D721Med (cell line): ENCODE measurements at regions not wholly inside any gene's neighbourhood (a gene's known extent, or its start where the extent isn't known, plus 50 kb on each side); places are given as distances from the start of the nearest gene placed in this dataset.

Experiments
- DNase-seq: peaks from one replicate; pipeline ENCODE4 v3.0.0; 2011; ENCODE audit warnings: low spot score; ENCODE audit not compliant: insufficient read length
- FAIRE-seq: peaks from 2 replicates; lab custom pipeline; 2011; peaks lifted over from hg19 to GRCh38; lab: Jason Lieb, UNC
- TF ChIP-seq, protein P1 (sequence below): IDR thresholded peaks from 2 replicates; pipeline ENCODE4 v1.5.1; 2012; ENCODE audit warnings: mild to moderate bottlenecking, control low read depth; ENCODE audit not compliant: insufficient read depth; ENCODE audit errors: missing control alignments

DNA sequence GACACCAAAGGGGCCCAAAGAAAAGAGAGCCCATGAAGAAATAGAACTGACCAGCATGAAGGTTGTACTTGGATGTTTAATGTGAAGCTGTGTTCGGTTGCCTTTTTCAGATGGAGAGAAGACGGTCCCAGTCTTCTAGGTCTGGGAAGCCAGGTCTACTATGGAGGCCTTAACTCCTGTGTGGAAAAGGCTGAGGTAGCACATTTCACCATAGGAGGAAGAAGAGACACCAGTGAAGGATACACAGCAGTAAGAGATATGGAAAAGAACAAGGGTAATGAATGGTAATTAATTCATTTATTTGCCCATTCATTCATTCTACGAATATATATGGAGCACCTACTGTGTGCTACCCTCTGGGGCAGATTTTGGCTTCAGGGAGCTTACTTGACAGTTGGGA, 151.6 kb upstream of the PLEKHG7 start:
- no peak for FAIRE-seq

DNA sequence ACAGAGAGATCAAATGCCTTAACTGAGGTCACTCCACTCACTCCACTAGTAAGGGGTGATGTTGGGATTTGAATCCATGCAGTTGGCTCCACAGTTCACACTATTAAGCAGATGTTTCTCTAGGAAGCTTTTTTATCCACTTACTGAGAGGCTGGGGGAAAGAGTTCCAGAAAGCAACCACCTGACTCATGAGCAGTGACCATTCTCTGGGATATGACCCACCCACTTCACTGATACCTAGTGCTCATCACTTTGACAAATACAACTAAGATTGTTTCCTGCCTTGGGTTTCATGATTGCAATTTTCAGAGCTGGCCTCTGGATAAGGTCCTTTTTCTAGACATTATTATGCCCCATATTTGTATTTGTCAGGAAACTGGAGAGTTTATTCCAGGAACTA, 152.1 kb upstream of the PLEKHG7 start:
- DNase-seq (no peak), FAIRE-seq (no peak)
- TF ChIP-seq, protein P1, sequence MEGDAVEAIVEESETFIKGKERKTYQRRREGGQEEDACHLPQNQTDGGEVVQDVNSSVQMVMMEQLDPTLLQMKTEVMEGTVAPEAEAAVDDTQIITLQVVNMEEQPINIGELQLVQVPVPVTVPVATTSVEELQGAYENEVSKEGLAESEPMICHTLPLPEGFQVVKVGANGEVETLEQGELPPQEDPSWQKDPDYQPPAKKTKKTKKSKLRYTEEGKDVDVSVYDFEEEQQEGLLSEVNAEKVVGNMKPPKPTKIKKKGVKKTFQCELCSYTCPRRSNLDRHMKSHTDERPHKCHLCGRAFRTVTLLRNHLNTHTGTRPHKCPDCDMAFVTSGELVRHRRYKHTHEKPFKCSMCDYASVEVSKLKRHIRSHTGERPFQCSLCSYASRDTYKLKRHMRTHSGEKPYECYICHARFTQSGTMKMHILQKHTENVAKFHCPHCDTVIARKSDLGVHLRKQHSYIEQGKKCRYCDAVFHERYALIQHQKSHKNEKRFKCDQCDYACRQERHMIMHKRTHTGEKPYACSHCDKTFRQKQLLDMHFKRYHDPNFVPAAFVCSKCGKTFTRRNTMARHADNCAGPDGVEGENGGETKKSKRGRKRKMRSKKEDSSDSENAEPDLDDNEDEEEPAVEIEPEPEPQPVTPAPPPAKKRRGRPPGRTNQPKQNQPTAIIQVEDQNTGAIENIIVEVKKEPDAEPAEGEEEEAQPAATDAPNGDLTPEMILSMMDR: no peak

More for the DNA sequence above, 151.6 kb upstream of the PLEKHG7 start:
- DNase-seq: no peak
- TF ChIP-seq, protein P1: no peak

GRCh38 chr12:92550254-92550653, 152.5 kb upstream of the PLEKHG7 start:
- TF ChIP-seq, protein P1: no peak
- FAIRE-seq (no peak), DNase-seq (no peak)

DNA sequence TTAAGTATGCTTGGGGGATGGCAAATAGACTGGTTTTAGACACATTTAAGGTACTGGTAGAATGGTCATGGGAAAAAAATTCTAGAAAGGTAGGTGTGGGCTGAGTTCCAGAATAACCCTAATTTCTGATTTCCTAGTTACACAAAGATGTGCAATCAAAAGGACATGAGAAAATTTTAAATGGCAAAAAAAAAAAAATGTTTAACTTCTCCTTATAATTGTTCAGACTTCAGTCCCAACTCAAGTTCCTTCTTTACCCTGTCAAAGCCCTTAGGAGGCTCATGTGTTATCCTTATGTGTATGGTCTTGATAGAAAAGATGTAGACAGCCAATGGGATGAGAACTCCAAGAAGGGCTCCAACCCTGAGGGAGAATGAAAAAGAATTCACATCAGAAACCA, 153.3 kb upstream of the PLEKHG7 start:
- TF ChIP-seq, protein P1: no peak
- FAIRE-seq (no peak), DNase-seq (no peak)

GRCh38 chr12:92547906-92548305, 154.9 kb upstream of the PLEKHG7 start:
- DNase-seq (no peak), FAIRE-seq (no peak)
- TF ChIP-seq, protein P1: no peak

GRCh38 chr12:92547420-92547819, 155.4 kb upstream of the PLEKHG7 start:
- TF ChIP-seq, protein P1: no peak
- DNase-seq (no peak), FAIRE-seq (no peak)

GRCh38 chr12:92546635-92547348, 156.0 kb upstream of the PLEKHG7 start:
- TF ChIP-seq, protein P1: no peak
- FAIRE-seq: no peak
- no peak for DNase-seq
